Omental fat pad (tissue), 3 donors: ENCODE measurements at regions not wholly inside any gene's neighbourhood (a gene's known extent, or its start where the extent isn't known, plus 50 kb on each side); places are given as distances from the start of the nearest gene placed in this dataset.
A peak's percentile ranks its signal among the peaks of the same experiment; 100 is the strongest.

Experiments
- ATAC-seq: fragments of 150-250 bp; one replicate; pipeline ENCODE4 v1.9.1; 2016; ENCODE audit warnings: mild to moderate bottlenecking, moderate library complexity; ENCODE audit not compliant: low FRiP score
- DNase-seq: peaks from one replicate; pipeline ENCODE4 v3.0.0-alpha.2; 2019; ENCODE audit warnings: low spot score
- CTCF ChIP-seq, 3 donors: fragments of 450-650 bp; IDR thresholded peaks; one replicate each; pipeline ENCODE4 v1.5.1; 2016 to 2017; ENCODE audit warnings: antibody characterized with exemption in 3 of 3, mild to moderate bottlenecking in 3 of 3, moderate library complexity in 2 of 3

- TF ChIP-seq CTCF (IDR thresholded peaks at IDR 0.05): no peak
- no peak for DNase-seq
- ATAC-seq: no peak
Measured at GRCh38 chr18:32548688-32549087, 78.0 kb upstream of the GAREM1 start.

- no peak for DNase-seq
- ATAC-seq: no peak
- TF ChIP-seq CTCF (IDR thresholded peaks at IDR 0.05): no peak
Measured at GRCh38 chr18:32545631-32546030, 74.9 kb upstream of the GAREM1 start.

GRCh38 chr18:32544088-32544487, 73.4 kb upstream of the GAREM1 start:
- TF ChIP-seq CTCF (IDR thresholded peaks at IDR 0.05): no peak
- ATAC-seq (no peak), DNase-seq (no peak)

GRCh38 chr18:32542221-32542798, 71.6 kb upstream of the GAREM1 start:
- no peak for ATAC-seq
- no peak for TF ChIP-seq CTCF (IDR thresholded peaks at IDR 0.05)
- DNase-seq: no peak

- no peak for DNase-seq
- peak; percentile 68 for ATAC-seq
- no peak for TF ChIP-seq CTCF (IDR thresholded peaks at IDR 0.05)
Measured at GRCh38 chr18:32530947-32531651, 60.4 kb upstream of the GAREM1 start.

GRCh38 chr18:32529722-32530420, 59.2 kb upstream of the GAREM1 start:
- no peak for ATAC-seq
- no peak for DNase-seq
- TF ChIP-seq CTCF (IDR thresholded peaks at IDR 0.05): no peak
